Calu3 (cell line): ENCODE measurements at regions not wholly inside any gene's neighbourhood (a gene's known extent, or its start where the extent isn't known, plus 50 kb on each side); places are given as distances from the start of the nearest gene placed in this dataset.

Source experiments
- BruUV-seq: library from RNA; stranded (reverse); fragments of 400-500 nt; replicated peaks from 2 replicates; lab custom pipeline; 2021; lab: Mats Ljungman, UMichigan
- CTCF ChIA-PET: fragments of 300-600 bp; sonication (Branson Sonifier 250); formaldehyde crosslinking; loops from one replicate; lab custom pipeline; 2022; ENCODE audit warnings: antibody characterized with exemption; lab: Charles Lee
- DNase-seq: peaks from one replicate; pipeline ENCODE4 v3.0.0; 2022
- H3K27ac Mint-ChIP-seq: one replicate; pipeline ENCODE4 v1.8.0; 2022; ENCODE audit warnings: mixed read lengths; ENCODE audit not compliant: unreplicated experiment
- H3K27me3 Mint-ChIP-seq: one replicate; pipeline ENCODE4 v1.8.0; 2022; ENCODE audit warnings: mixed read lengths; ENCODE audit not compliant: unreplicated experiment
- H3K36me3 Mint-ChIP-seq: one replicate; pipeline ENCODE4 v1.8.0; 2022; ENCODE audit warnings: mild to moderate bottlenecking, moderate library complexity, mixed read lengths; ENCODE audit not compliant: insufficient read depth, unreplicated experiment
- H3K4me1 Mint-ChIP-seq: one replicate; pipeline ENCODE4 v1.8.0; 2022; ENCODE audit warnings: mild to moderate bottlenecking, low read depth, mixed read lengths; ENCODE audit not compliant: unreplicated experiment
- H3K4me3 Mint-ChIP-seq: one replicate; pipeline ENCODE4 v1.8.0; 2022; ENCODE audit warnings: mild to moderate bottlenecking, low read depth, moderate library complexity, mixed read lengths; ENCODE audit not compliant: unreplicated experiment
- H3K9me3 Mint-ChIP-seq: one replicate; pipeline ENCODE4 v1.8.0; 2022; ENCODE audit warnings: low read depth, mixed read lengths; ENCODE audit not compliant: unreplicated experiment
- CTCF ChIP-seq: fragments of 200-600 bp; IDR thresholded peaks from one replicate; pipeline ENCODE4 v1.8.0; 2022; ENCODE audit warnings: antibody characterized with exemption; ENCODE audit not compliant: unreplicated experiment
- intact Hi-C: fragments of 100-400 bp; cut with micrococcal nuclease; formaldehyde crosslinking; loops from one replicate; pipeline ENCODE4 v1.10.0; 2022; ENCODE audit not compliant: unreplicated experiment

DNA sequence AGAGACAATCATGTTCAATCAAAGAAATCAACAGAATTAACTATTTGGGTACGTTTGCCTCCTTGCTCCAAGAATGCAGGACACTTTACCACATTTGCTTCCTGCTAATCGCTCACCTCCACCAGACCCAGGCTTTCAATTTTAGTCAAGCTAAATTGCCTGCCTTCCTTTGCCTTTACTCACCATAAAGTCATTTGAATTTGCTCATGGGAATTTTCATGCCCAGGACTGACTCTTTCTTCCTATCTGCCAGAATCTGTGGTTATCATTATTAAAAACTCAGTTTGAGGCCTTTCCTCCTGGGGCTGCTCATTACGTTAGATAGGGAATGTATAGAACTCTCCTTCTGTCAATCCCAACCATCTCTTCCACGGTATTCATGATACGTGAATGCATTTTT is 1935.3 kb upstream of the WWC1 start:
- Mint-ChIP-seq H3K27ac (no peak overlapping the region), H3K4me3 (no peak overlapping the region), H3K4me1 (no peaks in the 10 kb centered on the region), H3K27me3 (no peaks in the 10 kb centered on the region), H3K9me3 (no peaks in the 10 kb centered on the region), H3K36me3 (no peaks in the 10 kb centered on the region)
- BruUV-seq = no TSS peak
- no peak for DNase-seq
- CTCF ChIA-PET = no interaction called here
- intact Hi-C loops = no loop called here
- no peak for TF ChIP-seq CTCF

DNA sequence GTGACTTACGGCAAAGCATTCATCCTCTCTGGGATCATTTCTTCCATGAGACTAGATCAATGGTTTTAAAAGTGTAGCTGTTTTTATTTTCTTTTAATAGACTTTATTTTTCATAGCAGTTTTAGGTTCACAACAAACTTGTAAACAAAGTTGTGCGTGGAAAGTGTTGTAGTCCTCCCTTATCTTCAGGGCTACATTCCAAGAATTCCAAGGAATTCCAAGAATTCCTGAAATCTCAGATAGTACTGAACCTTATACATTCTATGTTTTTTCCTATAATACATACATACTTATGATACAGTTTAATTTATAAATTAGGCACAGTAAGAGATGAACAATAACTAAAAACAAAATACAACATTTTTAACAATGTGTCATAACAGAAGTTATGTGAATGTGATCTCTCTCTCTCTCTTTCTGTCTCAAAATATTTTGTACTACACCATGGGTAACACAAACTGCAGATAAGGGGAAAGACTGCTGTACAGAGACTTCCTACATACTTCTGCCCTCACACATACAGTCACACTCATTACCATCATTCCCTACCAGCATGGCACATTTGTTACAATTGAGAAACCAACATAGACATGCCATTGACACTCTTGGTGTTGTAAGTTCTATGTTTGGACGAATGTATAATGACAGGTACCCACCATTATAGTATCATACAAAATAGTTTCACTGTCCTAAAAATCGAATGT is 1933.2 kb upstream of the WWC1 start:
- no peaks in the 10 kb centered on the region for H3K4me1 Mint-ChIP-seq
- no peaks in the 10 kb centered on the region for H3K27me3 Mint-ChIP-seq
- no peak overlapping the region for H3K4me3 Mint-ChIP-seq
- no peak for DNase-seq
- TF ChIP-seq CTCF = no peak
- H3K9me3 Mint-ChIP-seq = no peaks in the 10 kb centered on the region
- BruUV-seq = no TSS peak
- H3K27ac Mint-ChIP-seq = no peak overlapping the region
- intact Hi-C loops = no loop called here
- H3K36me3 Mint-ChIP-seq = no peaks in the 10 kb centered on the region
- CTCF ChIA-PET = no interaction called here

DNA sequence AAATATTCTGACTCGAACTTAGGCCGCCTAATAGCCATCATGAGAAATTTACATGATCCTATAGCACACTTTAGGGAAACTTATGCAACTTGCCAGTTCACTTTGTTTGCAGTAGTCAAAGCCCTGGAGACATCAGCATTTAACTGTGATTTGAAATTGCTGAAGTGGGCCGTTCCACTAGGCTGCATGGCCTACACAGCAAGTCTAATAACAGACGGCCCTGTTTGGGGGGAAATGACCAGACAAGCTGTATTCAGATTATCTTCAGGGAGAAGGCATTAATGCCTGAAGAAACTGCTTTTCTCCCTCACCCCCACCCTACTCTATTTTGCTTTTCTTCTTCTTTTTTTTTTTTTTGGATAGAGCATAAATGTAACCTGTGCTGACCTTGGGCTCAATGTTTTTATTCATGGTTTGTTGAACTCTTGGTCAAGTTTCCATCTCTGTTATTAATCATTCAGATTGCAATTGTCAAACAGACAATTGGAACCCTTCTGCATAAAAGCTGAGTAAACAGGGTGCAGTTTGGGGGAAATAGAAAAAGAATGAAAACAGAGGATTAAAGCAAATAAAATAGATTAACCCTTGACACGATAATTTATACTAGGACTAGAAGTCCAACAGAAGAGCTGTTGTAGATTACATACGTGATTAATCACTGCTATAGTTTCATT is 1928.2 kb upstream of the WWC1 start:
- intact Hi-C loops = no loop called here
- Mint-ChIP-seq H3K4me1 (no peaks in the 10 kb centered on the region), H3K27me3 (no peaks in the 10 kb centered on the region), H3K27ac (no peak overlapping the region), H3K4me3 (no peak overlapping the region), H3K9me3 (peaks cover 3% of the 10 kb centered on the region), H3K36me3 (no peaks in the 10 kb centered on the region)
- no peak for TF ChIP-seq CTCF
- BruUV-seq = no TSS peak
- CTCF ChIA-PET = no interaction called here
- no peak for DNase-seq

DNA sequence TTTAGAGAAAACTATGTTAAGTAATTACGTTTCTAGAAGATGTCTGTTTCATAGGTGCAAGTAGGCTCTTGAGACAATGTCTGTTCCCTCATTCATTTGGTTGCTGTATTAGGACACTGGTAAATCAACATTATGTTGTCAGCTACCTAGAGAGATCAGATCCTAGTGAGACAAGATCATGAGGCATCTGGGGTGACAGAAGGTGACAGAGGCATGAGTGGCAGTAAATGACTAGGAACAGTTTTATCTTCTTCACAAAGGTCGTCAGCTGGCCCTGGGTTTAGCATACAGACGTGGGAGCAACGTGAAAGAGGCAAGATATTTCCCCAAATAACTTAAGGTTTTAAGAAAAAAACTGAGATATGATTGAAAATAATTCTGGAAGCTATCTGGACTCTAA is 1926.3 kb upstream of the WWC1 start:
- no peak for TF ChIP-seq CTCF
- Mint-ChIP-seq H3K4me1 (no peaks in the 10 kb centered on the region), H3K27me3 (no peaks in the 10 kb centered on the region), H3K4me3 (no peak overlapping the region), H3K36me3 (no peaks in the 10 kb centered on the region), H3K9me3 (peaks cover 3% of the 10 kb centered on the region), H3K27ac (no peak overlapping the region)
- BruUV-seq = no TSS peak
- CTCF ChIA-PET = no interaction called here
- intact Hi-C loops = no loop called here
- no peak for DNase-seq
